ENCODE measurements at regions not wholly inside any gene's neighbourhood (a gene's known extent, or its start where the extent isn't known, plus 50 kb on each side); places are given as distances from the start of the nearest gene placed in this dataset.

DNA sequence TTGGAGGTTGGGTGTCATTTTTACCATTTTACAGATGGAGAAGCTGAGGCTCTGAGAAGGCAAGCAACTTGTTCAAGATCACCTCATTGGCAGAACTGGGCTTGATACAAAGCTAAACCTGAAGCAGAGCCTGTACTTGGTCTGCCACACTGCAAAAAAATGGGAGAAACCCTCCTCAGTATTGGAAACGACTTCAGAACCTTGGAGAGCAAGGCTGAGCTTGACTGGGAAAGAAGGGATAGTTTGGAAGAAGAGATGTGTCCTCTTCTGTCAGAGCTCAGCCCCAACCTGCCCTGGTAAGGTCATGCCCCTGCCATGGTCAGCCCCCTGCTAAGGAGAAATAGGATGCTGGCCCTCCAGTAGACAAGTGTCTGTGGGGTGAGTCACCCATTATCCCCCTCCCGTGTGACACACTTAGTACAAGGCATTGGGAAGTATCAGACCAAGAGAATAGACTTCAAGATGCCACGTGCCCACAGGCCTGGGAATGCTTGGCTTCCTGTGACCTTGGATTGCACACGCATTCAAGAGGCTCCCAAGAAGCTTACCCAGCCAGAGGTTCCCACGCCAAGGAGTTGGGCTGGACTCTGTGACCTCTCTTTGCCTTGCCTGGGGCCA is 56.2 kb upstream of the SMNDC1 start:
- TF ChIP-seq, protein P1, sequence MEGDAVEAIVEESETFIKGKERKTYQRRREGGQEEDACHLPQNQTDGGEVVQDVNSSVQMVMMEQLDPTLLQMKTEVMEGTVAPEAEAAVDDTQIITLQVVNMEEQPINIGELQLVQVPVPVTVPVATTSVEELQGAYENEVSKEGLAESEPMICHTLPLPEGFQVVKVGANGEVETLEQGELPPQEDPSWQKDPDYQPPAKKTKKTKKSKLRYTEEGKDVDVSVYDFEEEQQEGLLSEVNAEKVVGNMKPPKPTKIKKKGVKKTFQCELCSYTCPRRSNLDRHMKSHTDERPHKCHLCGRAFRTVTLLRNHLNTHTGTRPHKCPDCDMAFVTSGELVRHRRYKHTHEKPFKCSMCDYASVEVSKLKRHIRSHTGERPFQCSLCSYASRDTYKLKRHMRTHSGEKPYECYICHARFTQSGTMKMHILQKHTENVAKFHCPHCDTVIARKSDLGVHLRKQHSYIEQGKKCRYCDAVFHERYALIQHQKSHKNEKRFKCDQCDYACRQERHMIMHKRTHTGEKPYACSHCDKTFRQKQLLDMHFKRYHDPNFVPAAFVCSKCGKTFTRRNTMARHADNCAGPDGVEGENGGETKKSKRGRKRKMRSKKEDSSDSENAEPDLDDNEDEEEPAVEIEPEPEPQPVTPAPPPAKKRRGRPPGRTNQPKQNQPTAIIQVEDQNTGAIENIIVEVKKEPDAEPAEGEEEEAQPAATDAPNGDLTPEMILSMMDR (IDR thresholded peaks at IDR 0.05): no peak
- no peak for TF ChIP-seq POLR2A (IDR thresholded peaks at IDR 0.05)
